ENCODE measurements at regions not wholly inside any gene's neighbourhood (a gene's known extent, or its start where the extent isn't known, plus 50 kb on each side); places are given as distances from the start of the nearest gene placed in this dataset.

GRCh38 chr9:88660611-88661010 lies 125.6 kb downstream of the NXNL2 start:
- Histone ChIP-seq H3K4me3 (ENCODE audit: low read depth in 1 of 2, low read length in 2 of 2) (no peak overlapping the region), H3K36me3 (ENCODE audit: insufficient read depth, low read length) (no peaks in the 10 kb centered on the region), H3K27me3 (ENCODE audit: control insufficient read depth in 1 of 2, insufficient read depth in 2 of 2, low read length in 2 of 2) (no peaks in the 10 kb centered on the region), H3K9ac (ENCODE audit: low read length) (no peak overlapping the region), H3K27ac (ENCODE audit: low read depth, low read length) (no peak overlapping the region), H3K9me3 (ENCODE audit: low read length) (no peaks in the 10 kb centered on the region), H3K4me1 (ENCODE audit: insufficient read depth, low read length) (peaks cover 5% of the 10 kb centered on the region)

GRCh38 chr9:88661759-88662158 lies 126.8 kb downstream of the NXNL2 start:
- Histone ChIP-seq H3K36me3 (ENCODE audit: insufficient read depth, low read length) (no peaks in the 10 kb centered on the region), H3K27me3 (ENCODE audit: control insufficient read depth in 1 of 2, insufficient read depth in 2 of 2, low read length in 2 of 2) (no peaks in the 10 kb centered on the region), H3K27ac (ENCODE audit: low read depth, low read length) (no peak overlapping the region), H3K9ac (ENCODE audit: low read length) (no peak overlapping the region), H3K9me3 (ENCODE audit: low read length) (no peaks in the 10 kb centered on the region), H3K4me3 (ENCODE audit: low read depth in 1 of 2, low read length in 2 of 2) (no peak overlapping the region), H3K4me1 (ENCODE audit: insufficient read depth, low read length) (peaks cover 5% of the 10 kb centered on the region)

- H3K4me3 ChIP-seq (ENCODE audit: low read depth in 1 of 2, low read length in 2 of 2) = no peak overlapping the region
- H3K27me3 ChIP-seq (ENCODE audit: control insufficient read depth in 1 of 2, insufficient read depth in 2 of 2, low read length in 2 of 2) = no peaks in the 10 kb centered on the region
- H3K9ac ChIP-seq (ENCODE audit: low read length) = no peak overlapping the region
- H3K4me1 ChIP-seq (ENCODE audit: insufficient read depth, low read length) = no peaks in the 10 kb centered on the region
- H3K36me3 ChIP-seq (ENCODE audit: insufficient read depth, low read length) = no peaks in the 10 kb centered on the region
- no peak overlapping the region for H3K27ac ChIP-seq (ENCODE audit: low read depth, low read length)
- H3K9me3 ChIP-seq (ENCODE audit: low read length) = no peaks in the 10 kb centered on the region
These were observed 128.9 kb downstream of the NXNL2 start for GRCh38 chr9:88663771-88664419.

GRCh38 chr9:88664773-88665172 lies 129.8 kb downstream of the NXNL2 start:
- Histone ChIP-seq H3K36me3 (ENCODE audit: insufficient read depth, low read length) (no peaks in the 10 kb centered on the region), H3K9me3 (ENCODE audit: low read length) (no peaks in the 10 kb centered on the region)

GRCh38 chr9:88672874-88673689 lies 138.1 kb downstream of the NXNL2 start:
- no peak overlapping the region for H3K27ac ChIP-seq (ENCODE audit: low read depth, low read length)
- no peaks in the 10 kb centered on the region for H3K9me3 ChIP-seq (ENCODE audit: low read length)
- no peaks in the 10 kb centered on the region for H3K4me1 ChIP-seq (ENCODE audit: insufficient read depth, low read length)
- no peak overlapping the region for H3K9ac ChIP-seq (ENCODE audit: low read length)
- H3K27me3 ChIP-seq (ENCODE audit: control insufficient read depth in 1 of 2, insufficient read depth in 2 of 2, low read length in 2 of 2) = no peaks in the 10 kb centered on the region
- no peak overlapping the region for H3K4me3 ChIP-seq (ENCODE audit: low read depth in 1 of 2, low read length in 2 of 2)
- no peaks in the 10 kb centered on the region for H3K36me3 ChIP-seq (ENCODE audit: insufficient read depth, low read length)

More at GRCh38 chr9:88664773-88665172, 129.8 kb downstream of the NXNL2 start:
- H3K9ac ChIP-seq (ENCODE audit: low read length) = no peak overlapping the region
- no peaks in the 10 kb centered on the region for H3K4me1 ChIP-seq (ENCODE audit: insufficient read depth, low read length)
- H3K27ac ChIP-seq (ENCODE audit: low read depth, low read length) = no peak overlapping the region
- H3K4me3 ChIP-seq (ENCODE audit: low read depth in 1 of 2, low read length in 2 of 2) = no peak overlapping the region
- H3K27me3 ChIP-seq (ENCODE audit: control insufficient read depth in 1 of 2, insufficient read depth in 2 of 2, low read length in 2 of 2) = no peaks in the 10 kb centered on the region

- Histone ChIP-seq H3K27me3 (ENCODE audit: control insufficient read depth in 1 of 2, insufficient read depth in 2 of 2, low read length in 2 of 2) (no peaks in the 10 kb centered on the region), H3K27ac (ENCODE audit: low read depth, low read length) (no peak overlapping the region), H3K36me3 (ENCODE audit: insufficient read depth, low read length) (no peaks in the 10 kb centered on the region), H3K9ac (ENCODE audit: low read length) (no peak overlapping the region), H3K9me3 (ENCODE audit: low read length) (no peaks in the 10 kb centered on the region), H3K4me3 (ENCODE audit: low read depth in 1 of 2, low read length in 2 of 2) (no peak overlapping the region), H3K4me1 (ENCODE audit: insufficient read depth, low read length) (no peaks in the 10 kb centered on the region)
These were observed 138.9 kb downstream of the NXNL2 start for GRCh38 chr9:88673886-88674285.

GRCh38 chr9:88676644-88677043 lies 141.7 kb downstream of the NXNL2 start:
- Histone ChIP-seq H3K27ac (ENCODE audit: low read depth, low read length) (no peak overlapping the region), H3K9me3 (ENCODE audit: low read length) (no peaks in the 10 kb centered on the region), H3K27me3 (ENCODE audit: control insufficient read depth in 1 of 2, insufficient read depth in 2 of 2, low read length in 2 of 2) (no peaks in the 10 kb centered on the region)

GRCh38 chr9:88678008-88678407 lies 143.0 kb downstream of the NXNL2 start:
- Histone ChIP-seq H3K4me1 (ENCODE audit: insufficient read depth, low read length) (peaks cover 5% of the 10 kb centered on the region), H3K9ac (ENCODE audit: low read length) (no peak overlapping the region), H3K27me3 (ENCODE audit: control insufficient read depth in 1 of 2, insufficient read depth in 2 of 2, low read length in 2 of 2) (no peaks in the 10 kb centered on the region)

More at GRCh38 chr9:88676644-88677043, 141.7 kb downstream of the NXNL2 start:
- H3K36me3 ChIP-seq (ENCODE audit: insufficient read depth, low read length) = no peaks in the 10 kb centered on the region
- H3K4me3 ChIP-seq (ENCODE audit: low read depth in 1 of 2, low read length in 2 of 2) = no peak overlapping the region
- no peak overlapping the region for H3K9ac ChIP-seq (ENCODE audit: low read length)
- H3K4me1 ChIP-seq (ENCODE audit: insufficient read depth, low read length) = no peaks in the 10 kb centered on the region

GRCh38 chr9:88678431-88678830 lies 143.5 kb downstream of the NXNL2 start:
- Histone ChIP-seq H3K4me3 (ENCODE audit: low read depth in 1 of 2, low read length in 2 of 2) (no peak overlapping the region), H3K9ac (ENCODE audit: low read length) (no peak overlapping the region), H3K4me1 (ENCODE audit: insufficient read depth, low read length) (peaks cover 5% of the 10 kb centered on the region), H3K27me3 (ENCODE audit: control insufficient read depth in 1 of 2, insufficient read depth in 2 of 2, low read length in 2 of 2) (no peaks in the 10 kb centered on the region), H3K36me3 (ENCODE audit: insufficient read depth, low read length) (no peaks in the 10 kb centered on the region), H3K27ac (ENCODE audit: low read depth, low read length) (no peak overlapping the region), H3K9me3 (ENCODE audit: low read length) (no peaks in the 10 kb centered on the region)

More at GRCh38 chr9:88678008-88678407, 143.0 kb downstream of the NXNL2 start:
- Histone ChIP-seq H3K36me3 (ENCODE audit: insufficient read depth, low read length) (no peaks in the 10 kb centered on the region), H3K9me3 (ENCODE audit: low read length) (no peaks in the 10 kb centered on the region), H3K4me3 (ENCODE audit: low read depth in 1 of 2, low read length in 2 of 2) (no peak overlapping the region), H3K27ac (ENCODE audit: low read depth, low read length) (no peak overlapping the region)

- no peaks in the 10 kb centered on the region for H3K27me3 ChIP-seq (ENCODE audit: control insufficient read depth in 1 of 2, insufficient read depth in 2 of 2, low read length in 2 of 2)
- no peak overlapping the region for H3K4me3 ChIP-seq (ENCODE audit: low read depth in 1 of 2, low read length in 2 of 2)
- H3K36me3 ChIP-seq (ENCODE audit: insufficient read depth, low read length) = no peaks in the 10 kb centered on the region
- no peak overlapping the region for H3K9ac ChIP-seq (ENCODE audit: low read length)
- H3K9me3 ChIP-seq (ENCODE audit: low read length) = no peaks in the 10 kb centered on the region
- H3K27ac ChIP-seq (ENCODE audit: low read depth, low read length) = no peak overlapping the region
- peaks cover 5% of the 10 kb centered on the region for H3K4me1 ChIP-seq (ENCODE audit: insufficient read depth, low read length)
These were observed 145.1 kb downstream of the NXNL2 start for GRCh38 chr9:88680041-88680440.

GRCh38 chr9:88680505-88681160 lies 145.7 kb downstream of the NXNL2 start:
- Histone ChIP-seq H3K9me3 (ENCODE audit: low read length) (no peaks in the 10 kb centered on the region), H3K4me1 (ENCODE audit: insufficient read depth, low read length) (peaks cover 5% of the 10 kb centered on the region), H3K27ac (ENCODE audit: low read depth, low read length) (no peak overlapping the region), H3K9ac (ENCODE audit: low read length) (no peak overlapping the region), H3K36me3 (ENCODE audit: insufficient read depth, low read length) (no peaks in the 10 kb centered on the region), H3K4me3 (ENCODE audit: low read depth in 1 of 2, low read length in 2 of 2) (no peak overlapping the region), H3K27me3 (ENCODE audit: control insufficient read depth in 1 of 2, insufficient read depth in 2 of 2, low read length in 2 of 2) (no peaks in the 10 kb centered on the region)
